HG02571 (cell line): ENCODE measurements at regions not wholly inside any gene's neighbourhood (a gene's known extent, or its start where the extent isn't known, plus 50 kb on each side); places are given as distances from the start of the nearest gene placed in this dataset.

Source experiments
- ATAC-seq: cut with Tn5 transposase; IDR thresholded peaks from one replicate; pipeline ENCODE4 v1.9.1; 2021; ENCODE audit warnings: mild to moderate bottlenecking, moderate library complexity; ENCODE audit not compliant: unreplicated experiment

- no peak for ATAC-seq
These were observed 317.6 kb upstream of the CNKSR2 start for GRCh38 chrX:21056622-21057021.

GRCh38 chrX:21047034-21047455 is 327.2 kb upstream of the CNKSR2 start:
- no peak for ATAC-seq

GRCh38 chrX:21014326-21014725 is 359.9 kb upstream of the CNKSR2 start:
- ATAC-seq = no peak

- ATAC-seq = no peak
These were observed 369.4 kb upstream of the CNKSR2 start for GRCh38 chrX:21004835-21005234.

- no peak for ATAC-seq
These were observed 378.4 kb upstream of the CNKSR2 start for GRCh38 chrX:20995829-20996228.

- no peak for ATAC-seq
These were observed 384.9 kb upstream of the CNKSR2 start for GRCh38 chrX:20989361-20989760.

- no peak for ATAC-seq
These were observed 385.4 kb upstream of the CNKSR2 start for GRCh38 chrX:20988804-20989203.

GRCh38 chrX:20988118-20988517 is 386.1 kb upstream of the CNKSR2 start:
- ATAC-seq = no peak

GRCh38 chrX:20980426-20980825 is 393.8 kb upstream of the CNKSR2 start:
- no peak for ATAC-seq

GRCh38 chrX:20974326-20974725 is 399.9 kb upstream of the CNKSR2 start:
- ATAC-seq = no peak

GRCh38 chrX:20973038-20973437 is 401.2 kb upstream of the CNKSR2 start:
- ATAC-seq = no peak

- ATAC-seq = no peak
These were observed 403.0 kb upstream of the CNKSR2 start for GRCh38 chrX:20971250-20971649.

GRCh38 chrX:20969565-20969964 is 404.7 kb upstream of the CNKSR2 start:
- no peak for ATAC-seq

GRCh38 chrX:20968996-20969395 is 405.2 kb upstream of the CNKSR2 start:
- ATAC-seq = no peak

- ATAC-seq = no peak
These were observed 406.5 kb upstream of the CNKSR2 start for GRCh38 chrX:20967725-20968124.

GRCh38 chrX:20965270-20966044 is 408.8 kb upstream of the CNKSR2 start:
- ATAC-seq = no peak

- ATAC-seq = no peak
These were observed 420.2 kb upstream of the CNKSR2 start for GRCh38 chrX:20954014-20954413.

- no peak for ATAC-seq
These were observed 422.0 kb upstream of the CNKSR2 start for GRCh38 chrX:20952180-20952579.

GRCh38 chrX:20951016-20951810 is 423.0 kb upstream of the CNKSR2 start:
- ATAC-seq = no peak

GRCh38 chrX:20947411-20947912 is 426.8 kb upstream of the CNKSR2 start:
- ATAC-seq = no peak

- no peak for ATAC-seq
These were observed 460.5 kb upstream of the CNKSR2 start for GRCh38 chrX:20913760-20914159.

- no peak for ATAC-seq
These were observed 467.6 kb upstream of the CNKSR2 start for GRCh38 chrX:20906571-20906970.
